NCI-H1417 treated with DMSO at 0.1 percent for 48 hours (cell line): ENCODE measurements at regions not wholly inside any gene's neighbourhood (a gene's known extent, or its start where the extent isn't known, plus 50 kb on each side); places are given as distances from the start of the nearest gene placed in this dataset.

Experiments used
- DNase-seq: peaks from one replicate; lab custom pipeline; 2025; lab: John Stamatoyannopoulos, UW

DNA sequence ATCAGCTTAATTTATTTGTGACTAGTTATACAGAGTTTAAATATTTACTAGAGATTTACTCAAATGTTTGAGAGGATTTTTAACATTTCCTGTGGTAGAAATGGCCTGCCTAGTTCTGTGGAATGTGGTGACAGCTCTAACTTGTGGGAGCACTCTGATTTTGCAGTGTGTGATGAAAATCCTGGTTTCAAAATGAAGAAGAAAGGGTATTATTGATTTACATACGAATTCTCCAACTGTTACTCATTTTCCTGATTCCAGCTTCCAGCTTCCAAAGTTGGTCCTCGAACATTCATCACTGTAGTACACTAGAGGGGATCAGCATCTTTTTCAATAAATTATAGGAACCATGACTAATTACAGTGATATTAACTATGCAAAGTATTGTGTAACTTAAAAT, 462.7 kb upstream of the PKN2 start:
- DNase-seq, result no peak

DNA sequence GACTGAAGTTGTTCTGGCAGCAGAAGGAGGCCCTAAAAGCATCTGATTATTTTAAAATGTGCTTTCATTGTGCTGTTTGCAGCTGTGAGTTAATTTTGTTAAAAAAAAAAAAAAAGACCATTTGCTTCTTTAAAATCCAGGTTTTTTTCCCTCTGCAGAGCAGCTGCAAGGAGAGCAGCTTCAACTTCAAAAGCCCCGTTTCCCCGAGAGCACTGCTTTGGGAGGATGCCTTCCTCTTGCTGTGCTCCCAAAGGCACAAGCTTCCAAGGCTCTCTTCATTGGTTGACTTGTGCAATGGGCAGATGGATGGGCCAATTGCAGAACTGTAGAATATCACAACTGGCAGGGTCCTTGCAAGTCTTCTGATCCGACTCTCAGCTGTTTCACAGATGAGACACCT, 459.2 kb upstream of the PKN2 start:
- DNase-seq, result no peak

DNA sequence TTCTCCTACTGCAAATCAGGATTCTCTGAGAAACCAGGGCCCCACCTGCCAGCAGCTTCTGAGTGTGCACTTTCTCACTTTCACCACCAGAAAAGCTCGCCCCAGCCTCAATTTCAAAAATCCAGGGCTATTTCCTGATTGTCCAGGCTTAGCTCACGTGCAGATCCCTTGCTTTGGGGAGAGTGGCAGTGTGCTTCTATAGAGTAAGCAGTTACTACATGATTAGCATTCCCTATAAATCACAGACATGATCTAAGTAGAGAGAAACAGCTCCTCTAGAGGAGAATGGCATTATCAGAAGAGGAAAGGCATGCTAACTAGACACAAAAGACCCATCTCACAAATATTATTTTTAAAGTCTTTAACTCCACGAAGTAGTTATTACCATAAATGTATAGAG, 456.0 kb upstream of the PKN2 start:
- DNase-seq, result no peak

DNA sequence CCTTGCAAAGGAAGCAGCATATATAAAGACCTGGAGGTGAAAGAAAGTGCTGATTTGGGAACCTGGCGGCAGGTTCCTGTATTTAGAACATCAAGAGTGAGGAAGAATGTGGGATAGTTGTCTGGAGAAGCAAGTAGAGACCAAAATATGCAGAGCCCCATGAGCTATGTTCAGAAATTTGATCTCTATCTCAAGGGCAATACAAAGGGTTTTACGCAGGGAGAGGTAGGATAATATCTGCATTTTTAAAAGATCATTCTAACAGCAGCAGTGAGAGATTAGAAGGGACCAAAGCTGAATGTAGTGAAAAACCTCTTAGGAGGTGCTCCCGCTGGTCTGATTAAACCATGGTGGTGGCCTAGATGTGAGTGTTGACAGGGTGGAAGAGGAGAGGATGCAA, 453.9 kb upstream of the PKN2 start:
- DNase-seq, result no peak

DNA sequence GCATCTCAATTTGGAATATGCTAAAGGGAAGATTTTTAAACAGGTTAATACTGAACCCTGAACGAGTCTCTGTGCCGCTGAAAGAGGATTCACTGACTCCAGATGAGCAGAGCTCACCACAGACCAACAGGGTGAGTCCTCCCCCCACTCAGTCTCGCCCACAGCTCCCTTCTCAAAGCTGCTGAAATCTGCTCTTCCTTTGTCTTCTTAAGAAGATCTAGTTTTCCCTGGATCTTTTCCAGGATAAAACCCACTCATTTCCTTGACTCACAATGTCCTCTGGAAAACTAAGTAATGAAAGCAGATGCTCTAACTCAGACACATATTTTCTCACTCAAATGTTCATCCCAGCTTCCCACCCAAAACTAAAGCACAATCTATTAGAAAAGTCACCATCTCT, 447.0 kb upstream of the PKN2 start:
- no peak for DNase-seq

DNA sequence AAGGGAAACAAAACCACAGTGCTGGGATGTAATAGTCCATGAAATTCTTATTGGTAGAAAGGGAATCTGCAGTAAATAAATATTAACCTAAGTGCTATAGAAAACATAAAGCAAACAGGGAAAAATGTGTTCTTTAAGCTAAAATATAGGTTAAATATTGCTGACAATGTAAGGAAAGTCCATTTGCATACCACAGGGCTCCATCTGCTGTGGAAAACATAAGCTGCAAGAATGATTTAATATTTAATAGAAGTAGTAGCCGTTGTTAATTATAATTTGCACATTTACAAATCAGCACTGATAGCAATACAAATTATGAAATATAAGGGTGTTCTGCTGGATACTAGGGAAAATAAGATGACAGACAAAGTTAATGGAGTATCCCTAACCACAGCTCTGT, 444.9 kb upstream of the PKN2 start:
- DNase-seq, result no peak

DNA sequence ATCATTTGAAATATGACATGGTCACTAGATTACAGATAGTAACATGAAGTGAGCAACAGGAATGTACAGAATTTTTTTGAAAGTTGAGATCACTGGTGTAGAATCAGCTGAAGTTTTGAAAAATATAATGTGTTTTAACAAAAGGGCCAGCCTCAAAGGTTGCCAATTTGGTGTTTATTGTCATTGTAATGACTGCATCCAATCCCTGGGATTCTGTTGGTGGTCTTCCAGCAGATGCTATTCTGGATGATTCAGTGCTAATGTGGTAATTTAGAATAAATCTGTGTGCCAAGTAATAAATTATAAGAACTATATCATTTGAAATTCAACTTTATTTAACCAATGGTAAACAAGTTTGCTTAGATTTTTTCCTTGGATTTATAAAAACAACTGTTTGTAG, 436.4 kb upstream of the PKN2 start:
- DNase-seq, result no peak

DNA sequence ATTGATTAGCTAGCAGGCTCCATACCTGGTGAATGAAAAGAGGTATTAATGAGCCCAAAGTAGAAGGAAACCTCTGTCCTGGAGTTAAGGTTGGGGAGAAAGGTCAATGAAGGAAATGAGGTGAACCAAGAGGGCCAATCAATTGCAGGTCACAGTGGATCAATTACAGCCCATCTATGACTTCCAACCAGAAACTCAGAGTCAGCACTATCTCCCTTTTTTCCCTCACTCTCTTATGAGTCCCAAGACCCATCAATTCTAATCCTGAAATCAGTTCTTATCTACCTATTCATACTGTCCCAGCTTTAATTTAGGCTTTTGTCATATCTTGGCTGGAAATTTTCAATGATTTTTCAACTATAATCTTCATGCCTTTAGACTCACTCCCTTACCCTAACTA, 433.2 kb upstream of the PKN2 start:
- no peak for DNase-seq

DNA sequence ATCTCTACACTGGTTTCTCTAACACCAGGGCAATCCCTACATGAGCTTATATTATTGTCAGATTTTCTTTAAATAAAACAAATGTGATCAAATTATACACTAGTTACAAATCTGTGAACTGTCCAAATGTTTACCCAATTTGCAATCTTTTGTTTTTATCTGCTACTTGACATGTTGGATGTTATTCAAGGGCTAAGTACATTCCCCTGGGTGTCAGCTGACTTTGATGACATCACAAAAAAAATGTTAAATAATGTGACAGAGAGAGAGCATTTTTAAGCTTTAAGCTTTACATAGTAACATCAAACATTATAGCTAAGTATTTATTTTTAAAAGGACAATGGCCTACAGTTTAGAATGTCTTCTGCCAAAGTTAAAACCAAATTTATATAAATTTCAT, 431.3 kb upstream of the PKN2 start:
- no peak for DNase-seq

DNA sequence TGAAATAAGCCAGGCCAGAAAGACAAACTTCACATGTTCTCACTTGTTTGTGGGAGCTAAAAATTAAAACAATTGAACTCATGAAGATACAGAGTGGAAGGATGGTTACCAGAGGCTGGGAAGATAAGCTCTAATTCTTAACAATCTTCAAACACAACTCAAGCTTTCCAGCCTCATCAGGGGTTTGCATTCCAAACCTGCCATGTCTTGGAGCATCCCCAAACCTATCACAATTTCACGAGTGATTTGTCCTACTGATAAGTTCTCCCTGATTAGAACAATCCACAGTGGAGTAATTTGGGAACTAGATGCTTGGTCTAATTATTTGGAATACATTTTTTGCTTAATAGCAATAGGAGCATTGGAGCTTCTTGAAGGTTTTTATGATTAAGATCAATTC, 418.5 kb upstream of the PKN2 start:
- DNase-seq, result no peak

DNA sequence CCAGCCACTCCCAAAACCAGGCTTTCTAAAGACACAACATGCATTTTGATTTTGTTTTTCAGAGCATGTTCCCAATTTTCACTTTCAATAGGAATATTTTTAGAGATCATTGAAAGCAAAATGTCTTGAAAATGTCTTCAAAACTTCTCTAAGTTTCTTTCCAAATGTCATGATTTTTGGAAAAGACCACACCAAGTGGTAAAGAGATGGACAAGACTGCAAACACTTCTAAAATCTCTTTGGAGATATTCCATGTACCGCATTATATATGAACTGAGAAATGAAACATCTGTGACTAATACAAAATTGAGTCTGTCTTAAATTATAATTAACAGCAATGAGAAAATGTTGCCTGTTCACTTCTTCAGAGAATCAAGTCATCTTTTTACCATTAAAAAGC, 418.0 kb upstream of the PKN2 start:
- no peak for DNase-seq

DNA sequence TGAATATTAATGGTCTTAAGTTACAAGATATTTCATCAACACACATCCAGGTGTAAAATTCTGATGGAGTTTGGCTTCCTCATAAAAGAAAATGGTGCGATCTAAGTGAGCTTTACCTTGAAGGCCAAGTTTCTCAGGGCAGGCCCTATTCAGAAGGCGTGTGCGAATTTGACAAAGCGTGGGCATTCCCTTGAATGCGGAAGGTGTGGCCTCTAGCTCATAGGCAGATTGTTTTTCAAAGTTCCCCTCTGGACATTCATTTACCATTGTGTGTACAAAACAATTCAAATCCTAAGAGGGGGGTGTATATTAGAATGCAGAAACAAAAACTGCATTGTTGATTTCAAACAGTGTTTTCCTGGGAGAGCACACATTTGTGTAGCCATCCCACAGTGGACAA, 411.9 kb upstream of the PKN2 start:
- DNase-seq, result no peak

DNA sequence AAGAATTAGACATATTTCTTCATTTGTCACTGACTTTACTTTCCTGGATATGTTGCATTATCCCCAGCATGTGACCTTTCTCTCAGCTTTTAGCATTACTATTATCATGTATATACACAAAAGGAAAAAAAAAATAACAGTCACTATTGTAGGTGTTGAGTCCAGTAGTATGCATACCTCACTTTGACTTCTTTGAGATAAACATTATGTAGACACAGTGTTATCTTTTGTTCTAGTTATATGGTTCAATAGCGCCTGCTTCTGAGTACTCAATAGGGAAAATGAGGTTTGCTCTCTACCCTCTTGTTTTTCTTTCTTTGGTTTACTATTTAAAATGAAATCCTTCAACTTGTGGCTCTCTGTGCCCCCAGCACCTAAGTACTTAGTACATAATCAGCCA, 409.6 kb upstream of the PKN2 start:
- no peak for DNase-seq

DNA sequence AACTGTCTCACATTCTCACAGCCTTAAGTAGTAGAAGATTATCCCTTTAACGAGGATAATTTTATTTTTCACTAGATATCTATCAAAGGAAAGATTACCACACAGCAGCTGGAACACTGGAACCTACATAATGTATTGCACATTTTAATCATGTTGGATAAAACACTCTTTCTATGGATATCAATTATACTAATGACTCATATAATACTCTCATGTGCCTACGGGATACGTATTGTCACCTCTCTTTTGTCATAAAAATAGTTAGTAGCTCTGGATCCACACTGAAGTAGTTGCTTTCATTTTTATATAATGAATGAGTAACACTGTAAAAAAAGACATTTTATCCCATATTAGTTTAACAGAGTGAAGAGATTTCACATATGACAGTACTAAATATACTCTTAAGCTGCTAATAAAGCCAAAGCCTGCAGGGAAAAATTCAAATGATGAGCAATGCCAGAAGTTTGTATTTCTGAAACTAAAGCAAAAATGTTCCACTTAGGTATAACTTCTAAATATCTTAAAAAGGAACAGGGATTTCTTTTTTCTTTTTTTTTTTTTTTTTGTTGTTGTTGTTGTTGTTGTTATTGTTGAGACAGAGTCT, 408.7 kb upstream of the PKN2 start:
- DNase-seq, result no peak

DNA sequence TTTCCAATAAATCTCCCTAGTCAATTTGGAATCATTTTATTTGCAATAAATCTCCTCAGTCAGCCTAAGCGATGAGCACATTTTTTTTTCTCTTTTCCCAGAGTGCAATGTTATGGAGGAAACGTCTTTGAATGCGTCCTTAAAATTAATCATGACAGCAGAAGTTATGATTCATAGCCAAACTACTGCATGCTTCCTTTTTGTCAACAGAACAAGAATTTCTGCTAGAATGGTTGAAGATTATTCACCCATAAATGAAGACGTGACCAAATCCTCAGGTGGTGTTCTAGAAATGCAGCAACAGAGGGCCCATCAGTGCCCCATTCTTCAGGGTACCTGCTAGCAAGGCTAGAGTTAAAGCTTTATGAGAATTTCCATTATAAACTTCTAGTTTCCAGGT, 407.9 kb upstream of the PKN2 start:
- no peak for DNase-seq

DNA sequence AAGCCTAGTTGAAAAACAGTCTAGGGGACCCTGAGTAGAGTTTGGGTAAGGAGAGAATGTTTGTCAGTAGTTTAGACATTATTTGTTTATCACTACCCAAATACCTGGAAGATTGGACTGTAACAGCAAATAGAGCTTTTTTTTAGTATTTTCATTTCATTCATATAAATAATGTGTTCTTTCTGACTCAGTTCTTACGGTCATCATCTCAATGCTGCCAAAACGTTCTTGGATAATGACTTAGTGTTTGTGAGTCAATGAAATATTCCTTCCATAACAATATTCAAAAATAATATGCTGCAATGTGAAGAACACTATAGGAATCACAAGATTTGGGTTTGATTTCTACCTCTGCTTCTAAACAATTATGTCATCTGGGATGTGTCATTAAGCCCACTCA, 400.0 kb upstream of the PKN2 start:
- no peak for DNase-seq

DNA sequence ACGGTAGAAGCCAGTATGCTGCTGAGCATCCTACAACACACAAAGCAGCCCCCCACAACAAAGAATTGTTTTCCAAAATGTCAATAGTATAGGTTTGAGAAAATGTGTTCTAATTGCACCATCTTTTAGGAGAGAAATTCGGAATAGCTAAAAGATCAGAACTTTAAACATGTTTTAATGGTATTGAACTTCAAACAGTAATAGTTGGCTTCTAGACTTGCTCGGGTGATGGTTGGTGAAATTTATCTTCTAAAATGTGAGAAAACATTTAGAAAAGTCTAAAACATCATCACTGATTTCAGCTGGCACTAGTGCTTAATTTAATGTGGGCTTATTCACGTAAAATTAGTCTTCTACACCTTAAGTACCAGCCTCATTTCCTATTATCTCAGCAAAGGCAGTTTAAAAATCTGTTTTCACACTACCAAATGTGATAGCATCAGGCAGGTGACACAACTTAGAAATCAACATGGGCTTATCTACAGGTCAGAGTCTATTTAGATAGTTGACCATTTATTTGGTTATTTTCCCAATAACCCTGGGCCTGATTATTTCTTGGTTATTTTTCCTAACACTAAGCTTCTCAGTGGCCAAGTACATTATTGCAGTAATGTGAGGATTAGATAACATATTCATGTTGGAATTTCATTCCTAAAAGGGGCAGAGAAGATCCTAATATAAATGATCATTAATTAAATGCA, 399.3 kb upstream of the PKN2 start:
- DNase-seq, result no peak

DNA sequence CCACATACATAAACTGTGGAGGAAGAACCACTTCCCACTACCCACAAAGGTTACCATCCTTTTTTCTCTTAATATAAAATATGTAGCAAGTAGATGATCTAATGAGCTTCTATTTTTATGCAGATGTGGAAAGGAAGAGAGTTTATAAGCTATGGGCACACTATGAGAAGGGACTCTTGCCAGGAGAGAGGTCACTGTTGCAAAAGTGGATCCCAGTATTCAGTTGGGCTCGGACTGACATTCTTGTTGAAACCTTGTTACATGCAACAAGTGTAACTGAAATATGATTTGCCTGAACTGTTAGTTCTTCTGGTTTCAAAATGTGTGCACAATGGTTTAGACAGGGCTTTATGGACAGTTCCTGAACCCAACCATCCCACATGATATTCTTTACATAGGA, 397.4 kb upstream of the PKN2 start:
- no peak for DNase-seq

DNA sequence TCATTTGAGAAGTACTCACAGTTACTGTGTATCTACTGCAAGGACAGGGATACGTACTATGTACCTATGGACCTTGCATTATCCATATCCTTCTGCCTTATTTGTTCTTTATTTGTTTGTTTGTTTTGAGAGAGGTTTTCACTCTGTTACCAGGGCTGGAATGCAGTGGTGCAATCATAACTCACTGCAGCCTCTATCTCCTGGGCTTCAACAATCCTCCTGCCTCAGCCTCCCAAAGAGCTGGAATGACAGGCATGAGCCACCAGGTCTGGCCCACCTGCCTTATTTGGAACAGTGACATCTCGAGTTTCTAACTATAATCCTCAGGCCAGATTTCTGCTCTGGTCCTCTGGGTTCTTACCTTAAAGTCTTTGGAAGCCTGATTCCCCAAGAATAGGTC, 395.5 kb upstream of the PKN2 start:
- DNase-seq, result no peak

DNA sequence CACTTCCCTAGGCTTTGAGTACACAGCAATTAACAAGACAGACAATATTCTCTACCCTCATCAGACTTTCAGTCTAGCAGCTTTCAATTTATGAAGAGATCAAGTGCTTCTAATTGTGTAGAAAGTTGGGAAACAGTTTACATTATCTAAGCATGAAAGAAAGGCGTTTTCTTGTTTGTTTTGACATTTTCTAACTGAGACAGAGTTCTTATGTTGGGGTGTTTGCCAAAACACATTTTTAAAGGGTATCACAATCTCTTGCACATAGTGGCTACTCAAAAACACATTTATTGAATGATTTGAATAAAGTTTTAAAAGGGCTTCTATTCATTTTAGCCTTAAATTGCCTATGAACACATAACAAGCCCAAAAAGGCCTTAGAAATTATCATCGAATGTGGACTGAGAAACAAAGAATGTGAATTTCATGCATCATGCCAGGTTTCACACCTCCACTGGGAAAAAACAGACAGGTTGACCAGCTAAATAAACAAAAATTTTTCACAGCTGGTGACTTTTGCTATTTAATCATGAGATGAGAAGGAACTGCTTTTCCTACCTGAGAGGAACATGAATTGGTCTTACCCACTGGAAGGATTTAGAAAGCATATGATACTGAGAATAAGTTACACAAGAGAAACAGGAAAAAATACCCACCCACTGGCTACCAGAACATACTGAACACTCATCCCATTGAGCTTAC, 394.5 kb upstream of the PKN2 start:
- no peak for DNase-seq

DNA sequence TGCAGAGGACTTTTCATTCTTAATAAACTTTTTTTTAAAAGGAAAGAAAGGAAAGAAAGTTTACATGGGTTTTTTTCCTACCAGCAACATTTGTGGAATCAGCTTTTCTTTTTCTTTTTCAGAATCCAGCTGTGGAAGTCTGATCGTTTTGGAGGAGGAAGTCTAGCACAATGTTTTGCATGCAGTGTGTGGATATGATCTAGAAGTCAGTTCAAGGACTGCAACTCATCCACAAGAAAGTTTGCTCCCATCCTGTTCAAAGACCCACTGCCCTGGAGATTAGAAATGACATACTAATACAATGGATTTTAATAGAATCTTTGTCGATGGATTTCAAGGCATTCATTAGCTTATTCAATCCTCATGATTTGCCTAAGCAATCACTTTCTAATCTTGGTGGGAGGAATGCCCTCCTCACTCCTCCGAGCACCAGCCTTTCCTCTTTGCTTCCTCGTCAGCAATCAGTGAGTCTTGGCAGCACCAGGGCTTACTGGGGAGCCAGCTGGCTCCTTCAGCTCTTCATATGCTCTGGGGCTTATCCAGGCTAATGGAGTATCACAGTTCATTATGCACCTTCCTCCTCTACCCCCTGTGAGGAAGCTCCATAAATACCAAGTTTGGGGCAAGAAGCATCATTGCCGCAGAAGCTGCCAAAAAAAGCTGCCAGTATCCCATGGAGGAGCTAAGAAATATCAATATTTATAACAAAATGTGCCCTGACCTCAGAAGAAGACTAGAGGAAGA, 392.3 kb upstream of the PKN2 start:
- DNase-seq, result no peak

DNA sequence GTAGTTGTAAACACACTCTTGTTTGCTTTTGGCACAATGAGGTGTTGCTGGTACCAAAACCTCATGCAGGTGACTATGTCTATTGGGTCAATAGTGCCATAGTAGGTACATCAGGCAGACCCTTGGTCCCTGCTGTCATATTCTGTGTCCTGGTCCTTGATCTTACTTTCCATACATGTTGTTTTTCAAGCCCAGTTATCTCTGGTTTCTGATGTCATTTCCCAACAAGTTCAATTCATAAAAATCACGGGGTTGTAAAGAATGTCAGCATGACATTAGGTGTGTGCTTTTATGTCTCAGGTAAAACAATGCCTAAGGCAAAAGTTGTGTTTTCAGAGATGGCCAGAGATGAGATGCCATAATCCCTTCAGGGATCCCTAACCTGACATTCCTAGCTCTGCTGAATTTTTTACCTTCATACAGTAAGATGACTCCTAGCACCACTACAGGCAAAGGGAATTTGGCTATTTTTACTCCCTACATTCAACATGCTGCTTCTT, 390.3 kb upstream of the PKN2 start:
- no peak for DNase-seq

DNA sequence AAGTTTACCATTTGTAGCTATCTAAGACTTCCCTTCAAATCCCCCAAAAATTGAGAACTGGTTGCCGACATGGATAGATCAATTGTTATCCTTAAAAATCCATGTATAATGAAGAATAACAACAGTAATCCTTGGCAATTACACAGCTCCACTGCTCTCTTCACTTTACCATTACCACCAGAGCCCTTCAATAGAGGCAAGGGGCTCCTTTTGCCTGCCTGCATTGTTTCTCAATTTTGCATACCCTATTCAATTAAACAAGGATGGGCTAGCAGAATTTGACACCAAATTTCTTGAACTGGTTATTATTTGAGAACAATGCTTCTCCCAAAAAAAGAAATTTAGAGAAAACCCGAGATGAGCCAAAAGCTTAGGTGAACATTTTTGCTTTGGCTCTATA, 387.8 kb upstream of the PKN2 start:
- no peak for DNase-seq
